Mucosa of descending colon (tissue), 3 donors: ENCODE measurements at regions not wholly inside any gene's neighbourhood (a gene's known extent, or its start where the extent isn't known, plus 50 kb on each side); places are given as distances from the start of the nearest gene placed in this dataset.

Experiments
- ATAC-seq: fragments of 200-7000 bp; cut with Tn5 transposase; one replicate; pipeline ENCODE4 v1.9.1; 2020; ENCODE audit warnings: mild to moderate bottlenecking, moderate library complexity
- DNase-seq, 3 donors: peaks; one replicate each; pipeline ENCODE4 v3.0.0-alpha.2; 2020
- H3K36me3 ChIP-seq: fragments of 200-600 bp; one replicate; pipeline ENCODE4 v1.8.0; 2021; ENCODE audit warnings: low read depth, mild to moderate bottlenecking
- H3K4me1 ChIP-seq: fragments of 200-600 bp; one replicate; pipeline ENCODE4 v1.8.0; 2021; ENCODE audit warnings: low read depth, mild to moderate bottlenecking
- H3K4me3 ChIP-seq: fragments of 200-600 bp; one replicate; pipeline ENCODE4 v1.8.0; 2021; ENCODE audit warnings: mild to moderate bottlenecking
- H3K9me3 ChIP-seq: fragments of 200-600 bp; one replicate; pipeline ENCODE4 v1.8.0; 2021; ENCODE audit warnings: mild to moderate bottlenecking
- intact Hi-C, 2 donors: fragments of 100-400 bp; cut with DNase I in 1 of 2; cut with micrococcal nuclease in 1 of 2; formaldehyde crosslinking; loops; one replicate each; pipeline versions ENCODE4 v1.11.0 to v1.11.1; 2022; cut with DNase I, micrococcal nuclease
- TF ChIP-seq, protein P1 (sequence below): fragments of 200-600 bp; IDR thresholded peaks from one replicate; pipeline ENCODE4 v1.8.0; 2022; ENCODE audit warnings: antibody characterized with exemption, mild to moderate bottlenecking
- donor health status: DM: no; HTN: no; CAD: no; lungs with moderate emphysema.
- donor health status: DM: no; HTN: no; CAD: no.
- donor health status: DM: no; HTN: yes; CAD: no.

DNA sequence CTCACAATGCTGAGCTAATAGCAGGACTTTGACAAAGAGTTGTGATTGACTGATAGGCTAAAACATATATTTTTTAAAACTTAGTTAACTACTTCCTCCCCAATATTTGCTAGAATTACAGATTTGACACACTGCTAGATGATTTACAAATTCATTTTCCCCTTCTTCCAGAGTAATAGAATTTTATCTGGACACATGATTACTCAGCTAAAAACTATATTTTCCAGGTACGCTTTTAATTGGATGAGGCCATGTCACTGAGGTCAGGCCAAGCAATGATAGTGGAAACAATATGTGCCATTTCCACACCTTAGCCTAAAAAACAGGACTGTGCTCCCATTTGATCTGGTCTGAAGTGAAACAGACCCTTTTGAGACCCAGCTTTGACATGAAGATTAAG is 193.3 kb upstream of the PGRMC2 start:
- Histone ChIP-seq H3K9me3 (no peaks in the 10 kb centered on the region), H3K36me3 (no peaks in the 10 kb centered on the region), H3K4me1 (no peaks in the 10 kb centered on the region), H3K4me3 (no peak overlapping the region)
- TF ChIP-seq, protein P1, sequence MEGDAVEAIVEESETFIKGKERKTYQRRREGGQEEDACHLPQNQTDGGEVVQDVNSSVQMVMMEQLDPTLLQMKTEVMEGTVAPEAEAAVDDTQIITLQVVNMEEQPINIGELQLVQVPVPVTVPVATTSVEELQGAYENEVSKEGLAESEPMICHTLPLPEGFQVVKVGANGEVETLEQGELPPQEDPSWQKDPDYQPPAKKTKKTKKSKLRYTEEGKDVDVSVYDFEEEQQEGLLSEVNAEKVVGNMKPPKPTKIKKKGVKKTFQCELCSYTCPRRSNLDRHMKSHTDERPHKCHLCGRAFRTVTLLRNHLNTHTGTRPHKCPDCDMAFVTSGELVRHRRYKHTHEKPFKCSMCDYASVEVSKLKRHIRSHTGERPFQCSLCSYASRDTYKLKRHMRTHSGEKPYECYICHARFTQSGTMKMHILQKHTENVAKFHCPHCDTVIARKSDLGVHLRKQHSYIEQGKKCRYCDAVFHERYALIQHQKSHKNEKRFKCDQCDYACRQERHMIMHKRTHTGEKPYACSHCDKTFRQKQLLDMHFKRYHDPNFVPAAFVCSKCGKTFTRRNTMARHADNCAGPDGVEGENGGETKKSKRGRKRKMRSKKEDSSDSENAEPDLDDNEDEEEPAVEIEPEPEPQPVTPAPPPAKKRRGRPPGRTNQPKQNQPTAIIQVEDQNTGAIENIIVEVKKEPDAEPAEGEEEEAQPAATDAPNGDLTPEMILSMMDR: no peak
- intact Hi-C loops: no loop called here
- no peak for ATAC-seq
- no peak for DNase-seq

DNA sequence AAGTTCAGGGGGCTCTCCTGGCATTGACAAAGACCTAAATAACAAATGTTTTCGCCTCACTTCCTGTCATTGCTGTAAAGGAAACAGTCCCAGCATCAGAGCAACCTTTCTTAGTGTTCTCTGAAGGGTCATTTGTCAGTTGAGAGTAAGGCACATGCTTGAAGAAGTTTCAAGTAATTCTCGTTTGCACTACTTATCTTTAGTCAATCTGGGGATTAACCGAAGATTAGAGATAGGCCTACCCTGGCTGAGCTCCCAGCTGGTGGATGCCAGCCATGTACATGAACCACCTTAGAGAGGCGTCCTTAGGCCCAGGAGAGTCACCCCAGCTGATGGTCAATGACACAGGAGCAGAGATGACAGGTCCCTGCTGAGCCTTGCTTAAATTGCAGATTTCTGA is 189.9 kb upstream of the PGRMC2 start:
- ATAC-seq (no peak), DNase-seq (no peak)
- Histone ChIP-seq H3K4me1 (no peaks in the 10 kb centered on the region), H3K9me3 (no peaks in the 10 kb centered on the region), H3K36me3 (no peaks in the 10 kb centered on the region), H3K4me3 (no peak overlapping the region)
- intact Hi-C loops: no loop called here
- TF ChIP-seq, protein P1: no peak

- H3K4me1 ChIP-seq: no peaks in the 10 kb centered on the region
- H3K4me3 ChIP-seq: no peak overlapping the region
- H3K36me3 ChIP-seq: no peaks in the 10 kb centered on the region
- no peak for DNase-seq
- no peak for ATAC-seq
- H3K9me3 ChIP-seq: no peaks in the 10 kb centered on the region
- intact Hi-C loops: no loop called here
- TF ChIP-seq, protein P1: no peak
Measured at GRCh38 chr4:128475597-128475996, 188.0 kb upstream of the PGRMC2 start.

DNA sequence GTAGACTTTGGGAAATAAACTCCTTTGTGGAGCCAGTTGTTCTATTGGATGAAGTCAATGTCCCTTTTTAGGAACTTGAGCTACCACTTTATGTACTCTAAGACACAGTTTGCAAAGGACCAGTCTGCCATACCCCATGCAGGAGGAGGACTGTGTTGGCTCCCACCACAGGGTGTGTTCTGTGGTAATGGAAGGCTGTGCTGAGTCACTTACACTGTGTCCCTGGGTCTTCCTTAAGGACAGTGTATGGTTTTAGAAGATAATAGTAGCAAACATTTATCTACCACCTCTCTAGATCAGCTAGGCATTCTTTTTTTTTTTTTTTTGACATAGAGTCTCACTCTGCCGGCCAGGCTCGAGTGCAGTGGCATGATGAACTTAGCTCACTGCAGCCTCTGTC is 184.0 kb upstream of the PGRMC2 start:
- Histone ChIP-seq H3K36me3 (no peaks in the 10 kb centered on the region), H3K4me3 (no peak overlapping the region), H3K4me1 (peaks cover 6% of the 10 kb centered on the region), H3K9me3 (no peaks in the 10 kb centered on the region)
- intact Hi-C loops: no loop called here
- DNase-seq (no peak), ATAC-seq (no peak)
- TF ChIP-seq, protein P1: no peak

- DNase-seq: no peak
- Histone ChIP-seq H3K36me3 (no peaks in the 10 kb centered on the region), H3K9me3 (no peaks in the 10 kb centered on the region), H3K4me1 (peaks cover 6% of the 10 kb centered on the region), H3K4me3 (no peak overlapping the region)
- no peak for ATAC-seq
- intact Hi-C loops: no loop called here
- TF ChIP-seq, protein P1: no peak
Measured at GRCh38 chr4:128470492-128471053, 183.0 kb upstream of the PGRMC2 start.
